GM20000 (cell line): ENCODE measurements at regions not wholly inside any gene's neighbourhood (a gene's known extent, or its start where the extent isn't known, plus 50 kb on each side); places are given as distances from the start of the nearest gene placed in this dataset.

Experiments used
- DNase-seq: peaks from one replicate; pipeline ENCODE4 v3.0.0; 2012; ENCODE audit warnings: low spot score
- CTCF ChIP-seq: IDR thresholded peaks from 2 replicates; pipeline ENCODE4 v1.5.1; 2012; ENCODE audit warnings: mild to moderate bottlenecking, control low read depth; ENCODE audit errors: extremely low read depth, missing control alignments

GRCh38 chr2:120568975-120569268, 166.7 kb upstream of the GLI2 start:
- no peak for DNase-seq
- TF ChIP-seq CTCF = no peak

- DNase-seq = no peak
- no peak for TF ChIP-seq CTCF
Observed at GRCh38 chr2:120570001-120570400, 165.7 kb upstream of the GLI2 start.

GRCh38 chr2:120570546-120570945, 165.1 kb upstream of the GLI2 start:
- no peak for DNase-seq
- TF ChIP-seq CTCF = no peak

- no peak for TF ChIP-seq CTCF
- DNase-seq = no peak
Observed at GRCh38 chr2:120571015-120571728, 164.5 kb upstream of the GLI2 start.

GRCh38 chr2:120572226-120572625, 163.4 kb upstream of the GLI2 start:
- DNase-seq = no peak
- no peak for TF ChIP-seq CTCF

GRCh38 chr2:120574620-120575019, 161.0 kb upstream of the GLI2 start:
- no peak for TF ChIP-seq CTCF
- DNase-seq = no peak

GRCh38 chr2:120575966-120576365, 159.7 kb upstream of the GLI2 start:
- no peak for TF ChIP-seq CTCF
- no peak for DNase-seq
